ENCODE measurements at regions not wholly inside any gene's neighbourhood (a gene's known extent, or its start where the extent isn't known, plus 50 kb on each side); places are given as distances from the start of the nearest gene placed in this dataset.

GRCh38 chr2:220662431-220662830 is 909.7 kb downstream of the EPHA4 start:
- TF ChIP-seq CTCF (IDR thresholded peaks at IDR 0.05) (no peak), POLR2A (IDR thresholded peaks at IDR 0.05) (no peak)
